SK-N-SH (cell line): ENCODE measurements at regions not wholly inside any gene's neighbourhood (a gene's known extent, or its start where the extent isn't known, plus 50 kb on each side); places are given as distances from the start of the nearest gene placed in this dataset.

Experiments
- CTCF ChIA-PET: fragments of 300-600, 350-600 bp; formaldehyde crosslinking; extraction: SDS; loops from one replicate; lab custom pipeline; 2021; lab: Yijun Ruan, JAX
- POLR2A ChIA-PET: fragments of 350-600 bp; sonication (Branson Sonifier 250); formaldehyde crosslinking; extraction: SDS; loops from one replicate; lab custom pipeline; 2020; ENCODE audit warnings: antibody characterized with exemption, inconsistent platforms; lab: Yijun Ruan, JAX
- DNase-seq: peaks from one replicate; pipeline ENCODE4 v3.0.0; 2012
- H2AFZ ChIP-seq: fragments of 200-600 bp; sonication (generic); 2 replicates; pipeline ENCODE4 v1.8.1; 2016; ENCODE audit warnings: antibody characterized with exemption, mild to moderate bottlenecking, low read depth
- H3F3A ChIP-seq: fragments of 200-600 bp; sonication (generic); replicated peaks from 2 replicates; pipeline ENCODE3; 2016; ENCODE audit warnings: antibody characterized with exemption, mild to moderate bottlenecking; ENCODE audit not compliant: insufficient read depth
- H3K27ac ChIP-seq, 2 experiments: fragments of 200-500 bp in 1 of 2; fragments of 200-600 bp in 1 of 2; sonication (Bioruptor generic) in 1 of 2; sonication (generic), shearing (Covaris generic) in 1 of 2; 2 replicates each; pipeline versions ENCODE4 v1.5.1 to v1.6.1; 2014 to 2016; ENCODE audit warnings: low read depth in 2 of 2, inconsistent platforms in 1 of 2, low read length in 1 of 2, mild to moderate bottlenecking in 1 of 2, mixed read lengths in 1 of 2
- H3K27me3 ChIP-seq: fragments of 200-600 bp; sonication (generic), shearing (Covaris generic); 2 replicates; pipeline ENCODE4 v1.6.1; 2016; ENCODE audit warnings: mixed run types; ENCODE audit not compliant: insufficient read depth
- H3K36me3 ChIP-seq, 2 experiments: fragments of 200-500 bp in 1 of 2; fragments of 200-600 bp in 1 of 2; sonication (Bioruptor generic) in 1 of 2; sonication (generic) in 1 of 2; replicated peaks in 1 of 2; 2 replicates each; pipeline versions ENCODE3 to v1.5.1; 2014 to 2016; ENCODE audit warnings: low read length in 1 of 2, mild to moderate bottlenecking in 1 of 2; ENCODE audit not compliant: insufficient read depth in 2 of 2, control insufficient read depth in 1 of 2
- H3K4me1 ChIP-seq, 2 experiments: fragments of 200-500 bp in 1 of 2; fragments of 200-600 bp in 1 of 2; sonication (Bioruptor generic) in 1 of 2; sonication (generic), shearing (Covaris generic) in 1 of 2; 2 replicates each; pipeline versions ENCODE4 v1.5.1 to v1.6.1; 2014 to 2016; ENCODE audit warnings: low read depth in 1 of 2, low read length in 1 of 2, mixed run types in 1 of 2; ENCODE audit not compliant: insufficient read depth in 2 of 2, control insufficient read depth in 1 of 2
- H3K4me2 ChIP-seq: fragments of 200-600 bp; sonication (generic), shearing (Covaris generic); 2 replicates; pipeline ENCODE4 v1.6.1; 2017; ENCODE audit warnings: mixed run types
- H3K4me3 ChIP-seq, 2 experiments: fragments of 200-500 bp in 1 of 2; fragments of 200-600 bp in 1 of 2; sonication (Bioruptor generic) in 1 of 2; sonication (generic), shearing (Covaris generic) in 1 of 2; 2 replicates each; pipeline versions ENCODE4 v1.5.1 to v1.8.1; 2014 to 2016; ENCODE audit warnings: low read depth in 2 of 2, inconsistent platforms in 1 of 2, low read length in 1 of 2, mild to moderate bottlenecking in 1 of 2, mixed read lengths in 1 of 2, moderate library complexity in 1 of 2
- H3K79me2 ChIP-seq: fragments of 200-600 bp; sonication (generic); 2 replicates; pipeline ENCODE4 v1.8.1; 2017; ENCODE audit warnings: mild to moderate bottlenecking; ENCODE audit not compliant: insufficient read depth
- H3K9ac ChIP-seq: fragments of 200-600 bp; sonication (generic); 2 replicates; pipeline ENCODE4 v1.6.1; 2017; ENCODE audit warnings: mixed run types
- H3K9me2 ChIP-seq: fragments of 200-600 bp; sonication (generic); 2 replicates; pipeline ENCODE4 v1.6.1; 2017; ENCODE audit warnings: mixed run types
- H3K9me3 ChIP-seq: fragments of 200-600 bp; sonication (generic); 2 replicates; pipeline ENCODE4 v1.6.1; 2017; ENCODE audit warnings: mixed run types, mild to moderate bottlenecking, moderate library complexity
- H4K20me1 ChIP-seq: fragments of 200-600 bp; sonication (generic); 2 replicates; pipeline ENCODE4 v1.6.1; 2017; ENCODE audit warnings: mild to moderate bottlenecking, mixed run types; ENCODE audit not compliant: insufficient read depth
- EP300 ChIP-seq, 2 experiments: IDR thresholded peaks; 2 replicates each; pipeline versions ENCODE4 v1.4.0 to v1.6.1; 2012; ENCODE audit warnings: borderline replicate concordance in 1 of 2, low read depth in 1 of 2, low read length in 1 of 2
- FOSL2 ChIP-seq: IDR thresholded peaks from 2 replicates; pipeline ENCODE4 v1.4.0; 2012; ENCODE audit warnings: low read depth, mild to moderate bottlenecking, moderate library complexity, borderline replicate concordance
- FOXJ3 ChIP-seq: sonication (generic); formaldehyde crosslinking; IDR thresholded peaks from 2 replicates; pipeline ENCODE4 v1.5.1; 2020; ENCODE audit warnings: mild to moderate bottlenecking, missing genetic modification reagents
- GATA2 ChIP-seq: sonication (generic); formaldehyde crosslinking; IDR thresholded peaks from 2 replicates; pipeline ENCODE4 v1.5.0; 2020; ENCODE audit warnings: mild to moderate bottlenecking, missing genetic modification reagents
- JUND ChIP-seq: IDR thresholded peaks from 2 replicates; pipeline ENCODE4 v1.4.0; 2012
- NFIC ChIP-seq: IDR thresholded peaks from 2 replicates; pipeline ENCODE4 v1.4.0; 2012; ENCODE audit warnings: borderline replicate concordance
- NRF1 ChIP-seq: IDR thresholded peaks from 2 replicates; pipeline ENCODE4 v1.6.1; 2012; ENCODE audit warnings: low read depth, mild to moderate bottlenecking, low read length
- RCOR1 ChIP-seq: fragments of 150-350 bp; IDR thresholded peaks from 2 replicates; pipeline ENCODE4 v1.6.1; 2017; ENCODE audit warnings: antibody characterized with exemption, low read length
- RFX5 ChIP-seq: IDR thresholded peaks from 2 replicates; pipeline ENCODE4 v1.6.1; 2012; ENCODE audit warnings: mild to moderate bottlenecking, improper control_type of control experiment, low read length
- RXRA ChIP-seq: IDR thresholded peaks from 2 replicates; pipeline ENCODE4 v1.4.0; 2012; ENCODE audit warnings: low read depth, mild to moderate bottlenecking, borderline replicate concordance
- TAF1 ChIP-seq: IDR thresholded peaks from 2 replicates; pipeline ENCODE4 v1.6.1; 2012; ENCODE audit warnings: low read depth, mild to moderate bottlenecking, low read length, moderate library complexity, borderline replicate concordance
- TEAD4 ChIP-seq: IDR thresholded peaks from 2 replicates; pipeline ENCODE4 v1.4.0; 2012; ENCODE audit warnings: mild to moderate bottlenecking, borderline replicate concordance; ENCODE audit not compliant: insufficient read depth
- WGBS: methylation state at CpG from one replicate; pipeline ENCODE4 v1.1.6; 2017; ENCODE audit warnings: low lambda C conversion rate; 5-methylcytosine and 5-hydroxymethylcytosine counted together
- TF ChIP-seq, protein P1 (sequence below): IDR thresholded peaks from 2 replicates; pipeline ENCODE4 v1.6.1; 2012; ENCODE audit warnings: mild to moderate bottlenecking, low read depth, low read length, moderate library complexity
- TF ChIP-seq, protein P2 (sequence below): IDR thresholded peaks from 2 replicates; pipeline ENCODE4 v1.4.0; 2012; ENCODE audit warnings: low read depth
- TF ChIP-seq, protein P3 (sequence below): fragments of 150-350 bp; IDR thresholded peaks from 2 replicates; pipeline ENCODE4 v1.6.1; 2017; ENCODE audit warnings: antibody characterized with exemption, low read length, low read depth, borderline replicate concordance

DNA sequence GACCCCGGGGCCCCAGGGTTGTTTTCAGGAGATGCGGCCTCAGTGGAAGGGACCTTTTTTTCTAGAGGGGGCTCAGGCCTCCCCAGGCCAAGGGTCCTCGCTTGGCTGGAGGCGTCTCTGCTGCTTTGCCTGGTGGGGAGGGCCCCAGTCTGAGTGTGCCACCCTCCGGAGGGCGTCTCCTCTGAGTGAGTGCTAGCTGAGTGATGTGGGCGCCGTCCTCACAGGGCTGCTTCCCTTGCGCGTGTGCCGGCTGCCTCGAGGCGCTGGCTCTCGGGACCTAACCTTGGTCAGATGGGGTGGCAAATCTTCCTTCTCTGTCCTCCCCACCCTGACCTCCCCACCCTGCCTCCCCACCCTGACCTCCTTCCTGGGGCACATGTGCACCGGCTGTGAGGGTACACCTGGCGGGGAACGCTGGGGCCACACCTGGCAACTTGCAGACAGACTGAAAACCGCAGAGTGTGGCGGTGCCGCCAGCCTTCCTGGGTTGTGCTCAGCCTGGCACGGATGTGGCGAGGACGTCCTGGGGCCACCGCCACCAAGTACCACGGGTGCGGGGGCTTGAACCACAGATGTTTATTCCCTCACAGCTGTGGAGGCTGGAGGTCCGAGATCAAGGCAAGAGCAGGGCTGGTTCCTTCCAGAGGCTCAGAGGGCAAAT is 93.0 kb upstream of the TTC34 start:
- Histone ChIP-seq H3F3A (peaks cover 8% of the 10 kb centered on the region), H3K27ac (no peak overlapping the region), H3K36me3 (no peaks in the 10 kb centered on the region), H4K20me1 (no peaks in the 10 kb centered on the region), H3K4me2 (no peak overlapping the region), H3K9me3 (no peaks in the 10 kb centered on the region), H3K27me3 (no peaks in the 10 kb centered on the region), H3K9ac (no peak overlapping the region), H3K4me1 (no peaks in the 10 kb centered on the region), H3K9me2 (no peaks in the 10 kb centered on the region), H3K79me2 (no peaks in the 10 kb centered on the region), H3K4me3 (no peak overlapping the region), H2AFZ (no peak overlapping the region)
- DNase-seq: no peak
- WGBS: 42% methylated on average over 5 of the region's 27 CpGs
- ChIA-PET POLR2A (no interaction called here), CTCF (no interaction called here)
- TF ChIP-seq, protein P1, sequence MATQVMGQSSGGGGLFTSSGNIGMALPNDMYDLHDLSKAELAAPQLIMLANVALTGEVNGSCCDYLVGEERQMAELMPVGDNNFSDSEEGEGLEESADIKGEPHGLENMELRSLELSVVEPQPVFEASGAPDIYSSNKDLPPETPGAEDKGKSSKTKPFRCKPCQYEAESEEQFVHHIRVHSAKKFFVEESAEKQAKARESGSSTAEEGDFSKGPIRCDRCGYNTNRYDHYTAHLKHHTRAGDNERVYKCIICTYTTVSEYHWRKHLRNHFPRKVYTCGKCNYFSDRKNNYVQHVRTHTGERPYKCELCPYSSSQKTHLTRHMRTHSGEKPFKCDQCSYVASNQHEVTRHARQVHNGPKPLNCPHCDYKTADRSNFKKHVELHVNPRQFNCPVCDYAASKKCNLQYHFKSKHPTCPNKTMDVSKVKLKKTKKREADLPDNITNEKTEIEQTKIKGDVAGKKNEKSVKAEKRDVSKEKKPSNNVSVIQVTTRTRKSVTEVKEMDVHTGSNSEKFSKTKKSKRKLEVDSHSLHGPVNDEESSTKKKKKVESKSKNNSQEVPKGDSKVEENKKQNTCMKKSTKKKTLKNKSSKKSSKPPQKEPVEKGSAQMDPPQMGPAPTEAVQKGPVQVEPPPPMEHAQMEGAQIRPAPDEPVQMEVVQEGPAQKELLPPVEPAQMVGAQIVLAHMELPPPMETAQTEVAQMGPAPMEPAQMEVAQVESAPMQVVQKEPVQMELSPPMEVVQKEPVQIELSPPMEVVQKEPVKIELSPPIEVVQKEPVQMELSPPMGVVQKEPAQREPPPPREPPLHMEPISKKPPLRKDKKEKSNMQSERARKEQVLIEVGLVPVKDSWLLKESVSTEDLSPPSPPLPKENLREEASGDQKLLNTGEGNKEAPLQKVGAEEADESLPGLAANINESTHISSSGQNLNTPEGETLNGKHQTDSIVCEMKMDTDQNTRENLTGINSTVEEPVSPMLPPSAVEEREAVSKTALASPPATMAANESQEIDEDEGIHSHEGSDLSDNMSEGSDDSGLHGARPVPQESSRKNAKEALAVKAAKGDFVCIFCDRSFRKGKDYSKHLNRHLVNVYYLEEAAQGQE: no peak
- no peak for TF ChIP-seq FOXJ3 (CRISPR knock-in tag)
- no peak for TF ChIP-seq FOSL2
- TF ChIP-seq, protein P2, sequence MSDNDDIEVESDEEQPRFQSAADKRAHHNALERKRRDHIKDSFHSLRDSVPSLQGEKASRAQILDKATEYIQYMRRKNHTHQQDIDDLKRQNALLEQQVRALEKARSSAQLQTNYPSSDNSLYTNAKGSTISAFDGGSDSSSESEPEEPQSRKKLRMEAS: no peak
- TF ChIP-seq TAF1: no peak
- TF ChIP-seq GATA2 (CRISPR knock-in tag): no peak
- TF ChIP-seq EP300 (IDR thresholded peaks at IDR 0.05; ENCODE audit: borderline replicate concordance in 1 of 2, low read depth in 1 of 2, low read length in 1 of 2): no peak
- TF ChIP-seq NRF1: no peak
- TF ChIP-seq RCOR1: no peak
- TF ChIP-seq RXRA: no peak
- TF ChIP-seq JUND: no peak
- TF ChIP-seq, protein P3, sequence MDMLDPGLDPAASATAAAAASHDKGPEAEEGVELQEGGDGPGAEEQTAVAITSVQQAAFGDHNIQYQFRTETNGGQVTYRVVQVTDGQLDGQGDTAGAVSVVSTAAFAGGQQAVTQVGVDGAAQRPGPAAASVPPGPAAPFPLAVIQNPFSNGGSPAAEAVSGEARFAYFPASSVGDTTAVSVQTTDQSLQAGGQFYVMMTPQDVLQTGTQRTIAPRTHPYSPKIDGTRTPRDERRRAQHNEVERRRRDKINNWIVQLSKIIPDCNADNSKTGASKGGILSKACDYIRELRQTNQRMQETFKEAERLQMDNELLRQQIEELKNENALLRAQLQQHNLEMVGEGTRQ: no peak
- TF ChIP-seq RFX5: no peak
- TF ChIP-seq NFIC: no peak
- TF ChIP-seq TEAD4: no peak
